ENCODE measurements at regions not wholly inside any gene's neighbourhood (a gene's known extent, or its start where the extent isn't known, plus 50 kb on each side); places are given as distances from the start of the nearest gene placed in this dataset.
A peak's percentile ranks its signal among the peaks of the same experiment; 100 is the strongest.
"Not testable (repeated sequence)": the region's sequence is repeated elsewhere in the genome, so short reads cannot be mapped to it uniquely, and the experiment has no call there.

- DNase-seq (ENCODE audit: low spot score) = peak; percentile 7
Measured at GRCh38 chr10:108970016-108970415, 953.3 kb downstream of the XPNPEP1 start.

GRCh38 chr10:108966411-108966810, 956.9 kb downstream of the XPNPEP1 start:
- DNase-seq (ENCODE audit: low spot score) = no peak

GRCh38 chr10:108966005-108966404, 957.3 kb downstream of the XPNPEP1 start:
- DNase-seq (ENCODE audit: low spot score) = no peak

GRCh38 chr10:108962172-108962571, 961.1 kb downstream of the XPNPEP1 start:
- DNase-seq (ENCODE audit: low spot score) = no peak

- DNase-seq (ENCODE audit: low spot score) = no peak
Measured at GRCh38 chr10:108957681-108958080, 965.6 kb downstream of the XPNPEP1 start.

- DNase-seq (ENCODE audit: low spot score) = no peak
Measured at GRCh38 chr10:108956149-108956548, 967.2 kb downstream of the XPNPEP1 start.

GRCh38 chr10:108920029-108920428, 1003.3 kb downstream of the XPNPEP1 start:
- DNase-seq (ENCODE audit: low spot score) = not testable (repeated sequence)

GRCh38 chr10:108913300-108913699, 1010.0 kb downstream of the XPNPEP1 start:
- DNase-seq (ENCODE audit: low spot score) = no peak

- peak; percentile 58 for DNase-seq (ENCODE audit: low spot score)
Measured at GRCh38 chr10:108911814-108912541, 1011.3 kb downstream of the XPNPEP1 start.

GRCh38 chr10:108908096-108908495, 1015.2 kb downstream of the XPNPEP1 start:
- no peak for DNase-seq (ENCODE audit: low spot score)

- DNase-seq (ENCODE audit: low spot score) = no peak
Measured at GRCh38 chr10:108905821-108906220, 1017.5 kb downstream of the XPNPEP1 start.

- DNase-seq (ENCODE audit: low spot score) = no peak
Measured at GRCh38 chr10:108905171-108905570, 1018.1 kb downstream of the XPNPEP1 start.

GRCh38 chr10:108904163-108904838, 1019.0 kb downstream of the XPNPEP1 start:
- no peak for DNase-seq (ENCODE audit: low spot score)

GRCh38 chr10:108902619-108903285, 1020.6 kb downstream of the XPNPEP1 start:
- DNase-seq (ENCODE audit: low spot score) = no peak

GRCh38 chr10:108901781-108902618, 1021.3 kb downstream of the XPNPEP1 start:
- no peak for DNase-seq (ENCODE audit: low spot score)

GRCh38 chr10:108899670-108900069, 1023.6 kb downstream of the XPNPEP1 start:
- DNase-seq (ENCODE audit: low spot score) = no peak

- no peak for DNase-seq (ENCODE audit: low spot score)
Measured at GRCh38 chr10:108894402-108895301, 1028.7 kb downstream of the XPNPEP1 start.

GRCh38 chr10:108877095-108877561, 1046.2 kb downstream of the XPNPEP1 start:
- DNase-seq (ENCODE audit: low spot score) = no peak

- DNase-seq (ENCODE audit: low spot score) = no peak
Measured at GRCh38 chr10:108872854-108873253, 1050.5 kb downstream of the XPNPEP1 start.

GRCh38 chr10:108868881-108869280, 1054.4 kb downstream of the XPNPEP1 start:
- no peak for DNase-seq (ENCODE audit: low spot score)
